Ovary (tissue), 7 donors: ENCODE measurements at regions not wholly inside any gene's neighbourhood (a gene's known extent, or its start where the extent isn't known, plus 50 kb on each side); places are given as distances from the start of the nearest gene placed in this dataset.
A peak's percentile ranks its signal among the peaks of the same experiment; 100 is the strongest.

Experiments used
- DNase-seq, 5 donors: peaks; one replicate each; pipeline ENCODE4 v3.0.0-alpha.2; 2019 to 2020
- H3K27ac ChIP-seq, 2 donors: fragments of 200-600 bp; one replicate each; pipeline versions ENCODE4 v1.5.1 to v1.8.0; 2019 to 2022
- H3K27me3 ChIP-seq: fragments of 200-600 bp; one replicate; pipeline ENCODE4 v1.8.0; 2022
- H3K36me3 ChIP-seq: fragments of 200-600 bp; sonication (generic); one replicate; pipeline ENCODE4 v1.5.1; 2019
- H3K4me1 ChIP-seq: one replicate; pipeline ENCODE4 v1.8.1; 2013; ENCODE audit warnings: mild to moderate bottlenecking, moderate library complexity; ENCODE audit not compliant: insufficient read depth
- H3K4me3 ChIP-seq: fragments of 200-600 bp; sonication (generic); one replicate; pipeline ENCODE4 v1.5.1; 2017
- H3K9me3 ChIP-seq, 2 donors: fragments of 200-600 bp in 1 of 2; sonication (generic) in 1 of 2; one replicate each; pipeline versions ENCODE4 v1.5.1 to v1.8.1; 2013 to 2019; ENCODE audit warnings: mild to moderate bottlenecking in 1 of 2, moderate library complexity in 1 of 2
- CTCF ChIP-seq, 3 donors: fragments of 450-650 bp in 2 of 3; fragments of 200-600 bp in 1 of 3; IDR thresholded peaks; one replicate each; pipeline versions ENCODE4 v1.5.1 to v1.8.0; 2016 to 2022; ENCODE audit warnings: antibody characterized with exemption in 3 of 3, mild to moderate bottlenecking in 1 of 3
- EP300 ChIP-seq: sonication (generic); formaldehyde crosslinking; IDR thresholded peaks from one replicate; pipeline ENCODE4 v1.6.1; 2017; ENCODE audit warnings: antibody characterized with exemption
- POLR2A ChIP-seq: fragments of 450-650 bp; IDR thresholded peaks from one replicate; pipeline ENCODE4 v1.6.1; 2017; ENCODE audit warnings: antibody characterized with exemption, mild to moderate bottlenecking, moderate library complexity
- WGBS, 3 donors: extraction: QIAGEN DNeasy Blood & Tissue Kit in 1 of 3; methylation state at CpG; one replicate each; pipeline versions ENCODE4 v1.1.5 to v1.1.7; 2013 to 2017; 5-methylcytosine and 5-hydroxymethylcytosine counted together
- intact Hi-C, 4 donors: fragments of 100-400 bp; cut with DNase I; formaldehyde crosslinking; loops; one replicate each; pipeline versions ENCODE4 v1.11.0 to v1.15.1; 2022 to 2023
- donor health status: DM: no; HTN: no; CAD: no; lungs with moderate emphysema.
- donor health status: DM: no; HTN: no; CAD: no.
- donor health status: Bipolar disorder and iron deficiency.
- donor health status: DM: no; HTN: no; CAD: no.
- donor health status: DM: yes; HTN: yes; CAD: no.

GRCh38 chr2:136248907-136249306 lies 131.0 kb upstream of the CXCR4 start:
- 72 to 90% (median 89%) methylated on average over 2 of the region's 2 CpGs for WGBS, 3 donors
- Histone ChIP-seq H3K27ac (no peak overlapping the region), H3K27me3 (no peaks in the 10 kb centered on the region), H3K4me3 (no peak overlapping the region), H3K36me3 (no peaks in the 10 kb centered on the region), H3K4me1 (peaks cover 8% of the 10 kb centered on the region), H3K9me3 (no peaks in the 10 kb centered on the region)
- no peak for DNase-seq
- intact Hi-C loops, result no loop called here
- TF ChIP-seq EP300, result no peak
- TF ChIP-seq CTCF (IDR thresholded peaks at IDR 0.05), result no peak
- no peak for TF ChIP-seq POLR2A

DNA sequence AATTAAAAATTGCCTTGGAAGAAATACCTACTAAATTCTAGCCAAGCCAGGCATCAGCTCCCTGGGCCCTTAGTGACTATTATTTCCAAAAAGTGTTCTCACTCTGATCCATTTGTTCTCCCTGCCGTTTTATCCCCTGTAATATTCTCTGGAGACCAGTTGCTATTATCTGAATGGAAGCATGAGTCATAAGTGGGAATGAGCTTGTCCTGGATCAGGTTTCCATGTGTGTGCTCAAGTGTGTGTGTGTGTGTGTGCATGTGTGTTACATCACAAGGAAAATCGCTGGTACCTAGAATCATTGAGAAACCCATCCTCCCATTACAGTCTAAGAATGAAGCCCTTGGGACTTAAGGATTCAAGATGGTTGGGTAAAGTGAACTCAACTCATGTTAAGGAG lies 130.3 kb upstream of the CXCR4 start:
- 41 to 54% (median 50%) methylated on average over 2 of the region's 2 CpGs for WGBS, 3 donors
- no peaks in the 10 kb centered on the region for H3K9me3 ChIP-seq
- DNase-seq, result no peak
- H3K27ac ChIP-seq, result no peak overlapping the region
- intact Hi-C loops, result no loop called here
- H3K27me3 ChIP-seq, result no peaks in the 10 kb centered on the region
- peaks cover 8% of the 10 kb centered on the region for H3K4me1 ChIP-seq
- H3K36me3 ChIP-seq, result no peaks in the 10 kb centered on the region
- H3K4me3 ChIP-seq, result no peak overlapping the region
- TF ChIP-seq POLR2A (no peak), EP300 (no peak), CTCF (IDR thresholded peaks at IDR 0.05) (no peak)

DNA sequence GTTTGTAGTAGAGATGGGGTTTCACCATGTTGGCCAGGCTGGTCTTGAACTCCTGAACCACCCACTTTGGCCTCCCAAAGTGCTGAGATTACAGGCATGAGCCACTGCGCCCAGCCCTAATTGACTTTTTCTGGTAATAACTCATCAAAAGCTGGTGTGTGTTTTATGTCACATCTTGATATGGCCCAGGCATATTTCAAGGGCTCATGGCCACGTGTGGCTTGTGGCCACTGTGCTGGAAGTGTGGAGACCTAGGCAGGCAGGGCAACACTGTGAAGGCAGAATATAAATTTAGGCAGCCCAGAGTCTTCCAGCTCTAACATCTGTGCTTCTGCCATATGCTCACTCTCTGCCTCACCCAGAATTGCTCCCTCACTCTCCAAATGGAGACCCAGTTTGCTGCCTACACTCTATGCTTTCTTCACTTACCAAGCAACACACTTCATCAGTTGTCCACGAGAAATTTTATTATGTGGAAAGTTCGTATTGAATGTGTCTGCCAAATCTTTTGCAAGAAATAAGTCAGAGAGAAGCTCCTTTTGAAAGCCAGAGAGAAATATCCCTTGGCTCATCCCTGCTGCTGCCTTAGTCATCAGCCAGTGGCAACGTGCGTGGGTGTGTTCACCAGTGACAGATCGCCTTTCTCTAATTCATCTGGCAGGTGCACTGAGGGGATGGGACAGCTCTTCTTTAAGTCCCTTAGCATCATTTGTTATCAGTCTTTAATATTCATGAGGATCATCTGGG lies 129.4 kb upstream of the CXCR4 start:
- Histone ChIP-seq H3K36me3 (no peaks in the 10 kb centered on the region), H3K4me3 (no peak overlapping the region), H3K27ac (no peak overlapping the region), H3K4me1 (peaks cover 8% of the 10 kb centered on the region), H3K27me3 (no peaks in the 10 kb centered on the region), H3K9me3 (no peaks in the 10 kb centered on the region)
- TF ChIP-seq POLR2A (no peak), CTCF (IDR thresholded peaks at IDR 0.05) (no peak), EP300 (no peak)
- intact Hi-C loops, result no loop called here
- 60 to 66% (median 65%) methylated on average over 7 of the region's 7 CpGs for WGBS, 3 donors
- no peak for DNase-seq

DNA sequence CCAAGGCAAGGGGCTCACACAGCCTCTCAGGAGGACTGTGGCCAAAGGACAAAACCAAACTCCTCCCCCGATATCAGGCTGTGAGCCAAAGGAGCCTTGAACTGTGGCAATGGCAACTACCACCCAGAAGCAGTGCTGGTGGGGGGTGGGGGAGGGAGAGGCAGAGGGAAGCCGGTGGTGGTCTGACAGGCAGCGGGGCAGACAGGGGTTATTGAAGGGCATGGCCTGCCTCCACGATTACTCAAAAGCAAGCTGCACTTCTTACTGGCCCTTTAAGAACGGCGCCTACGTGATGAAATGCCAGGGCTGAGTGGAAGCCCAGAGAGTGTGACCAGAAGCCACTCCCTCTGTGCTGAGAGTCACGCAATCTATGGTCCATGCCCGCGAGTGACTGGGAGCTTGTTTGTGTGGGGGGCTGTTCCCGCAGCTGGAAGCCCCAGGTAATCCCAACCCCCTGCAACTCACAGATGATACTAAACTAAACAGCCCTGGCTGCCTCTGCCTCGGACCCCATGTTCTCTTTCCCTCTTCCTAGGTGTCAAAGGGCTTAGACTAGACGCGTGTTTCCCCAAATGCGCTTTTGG lies 128.2 kb upstream of the CXCR4 start:
- Histone ChIP-seq H3K36me3 (no peaks in the 10 kb centered on the region), H3K4me1 (peaks cover 6% of the 10 kb centered on the region), H3K9me3 (no peaks in the 10 kb centered on the region), H3K4me3 (no peak overlapping the region), H3K27me3 (no peaks in the 10 kb centered on the region), H3K27ac (no peak overlapping the region)
- DNase-seq, result peak in 1 of 5 donors; percentile 15
- intact Hi-C loops, result no loop called here
- TF ChIP-seq CTCF (IDR thresholded peaks at IDR 0.05), result no peak
- TF ChIP-seq POLR2A, result no peak
- TF ChIP-seq EP300, result no peak
- 30 to 35% (median 30%) methylated on average over 15 of the region's 15 CpGs for WGBS, 3 donors
